ENCODE measurements at regions not wholly inside any gene's neighbourhood (a gene's known extent, or its start where the extent isn't known, plus 50 kb on each side); places are given as distances from the start of the nearest gene placed in this dataset.

GRCh38 chr5:84680908-84681307 is 296.2 kb upstream of the EDIL3 start:
- TF ChIP-seq, protein P1, sequence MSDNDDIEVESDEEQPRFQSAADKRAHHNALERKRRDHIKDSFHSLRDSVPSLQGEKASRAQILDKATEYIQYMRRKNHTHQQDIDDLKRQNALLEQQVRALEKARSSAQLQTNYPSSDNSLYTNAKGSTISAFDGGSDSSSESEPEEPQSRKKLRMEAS (IDR thresholded peaks at IDR 0.05) = no peak
- TF ChIP-seq FOXA2 (IDR thresholded peaks at IDR 0.05) = no peak
- no peak for TF ChIP-seq EGR1 (IDR thresholded peaks at IDR 0.05; ENCODE audit: low read depth in 2 of 2)
- no peak for TF ChIP-seq RXRA (IDR thresholded peaks at IDR 0.05)
- no peak for TF ChIP-seq HNF4G (IDR thresholded peaks at IDR 0.05)
- no peak for TF ChIP-seq REST (IDR thresholded peaks at IDR 0.05)
- TF ChIP-seq TAF1 (conservative IDR thresholded peaks at IDR 0.05) = no peak
- TF ChIP-seq, protein P2, sequence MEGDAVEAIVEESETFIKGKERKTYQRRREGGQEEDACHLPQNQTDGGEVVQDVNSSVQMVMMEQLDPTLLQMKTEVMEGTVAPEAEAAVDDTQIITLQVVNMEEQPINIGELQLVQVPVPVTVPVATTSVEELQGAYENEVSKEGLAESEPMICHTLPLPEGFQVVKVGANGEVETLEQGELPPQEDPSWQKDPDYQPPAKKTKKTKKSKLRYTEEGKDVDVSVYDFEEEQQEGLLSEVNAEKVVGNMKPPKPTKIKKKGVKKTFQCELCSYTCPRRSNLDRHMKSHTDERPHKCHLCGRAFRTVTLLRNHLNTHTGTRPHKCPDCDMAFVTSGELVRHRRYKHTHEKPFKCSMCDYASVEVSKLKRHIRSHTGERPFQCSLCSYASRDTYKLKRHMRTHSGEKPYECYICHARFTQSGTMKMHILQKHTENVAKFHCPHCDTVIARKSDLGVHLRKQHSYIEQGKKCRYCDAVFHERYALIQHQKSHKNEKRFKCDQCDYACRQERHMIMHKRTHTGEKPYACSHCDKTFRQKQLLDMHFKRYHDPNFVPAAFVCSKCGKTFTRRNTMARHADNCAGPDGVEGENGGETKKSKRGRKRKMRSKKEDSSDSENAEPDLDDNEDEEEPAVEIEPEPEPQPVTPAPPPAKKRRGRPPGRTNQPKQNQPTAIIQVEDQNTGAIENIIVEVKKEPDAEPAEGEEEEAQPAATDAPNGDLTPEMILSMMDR (IDR thresholded peaks at IDR 0.05; ENCODE audit: low read depth, low read length, missing input control) = no peak
- no peak for TF ChIP-seq SP1 (IDR thresholded peaks at IDR 0.05)
- no peak for TF ChIP-seq NR2F2 (IDR thresholded peaks at IDR 0.05)
- TF ChIP-seq, protein P3, sequence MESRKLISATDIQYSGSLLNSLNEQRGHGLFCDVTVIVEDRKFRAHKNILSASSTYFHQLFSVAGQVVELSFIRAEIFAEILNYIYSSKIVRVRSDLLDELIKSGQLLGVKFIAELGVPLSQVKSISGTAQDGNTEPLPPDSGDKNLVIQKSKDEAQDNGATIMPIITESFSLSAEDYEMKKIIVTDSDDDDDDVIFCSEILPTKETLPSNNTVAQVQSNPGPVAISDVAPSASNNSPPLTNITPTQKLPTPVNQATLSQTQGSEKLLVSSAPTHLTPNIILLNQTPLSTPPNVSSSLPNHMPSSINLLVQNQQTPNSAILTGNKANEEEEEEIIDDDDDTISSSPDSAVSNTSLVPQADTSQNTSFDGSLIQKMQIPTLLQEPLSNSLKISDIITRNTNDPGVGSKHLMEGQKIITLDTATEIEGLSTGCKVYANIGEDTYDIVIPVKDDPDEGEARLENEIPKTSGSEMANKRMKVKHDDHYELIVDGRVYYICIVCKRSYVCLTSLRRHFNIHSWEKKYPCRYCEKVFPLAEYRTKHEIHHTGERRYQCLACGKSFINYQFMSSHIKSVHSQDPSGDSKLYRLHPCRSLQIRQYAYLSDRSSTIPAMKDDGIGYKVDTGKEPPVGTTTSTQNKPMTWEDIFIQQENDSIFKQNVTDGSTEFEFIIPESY (IDR thresholded peaks at IDR 0.05) = no peak
- Histone ChIP-seq H3K27me3 (ENCODE audit: control insufficient read depth in 4 of 4, insufficient read depth in 4 of 4, low read length in 3 of 4) (no peaks in the 10 kb centered on the region), H3K4me3 (ENCODE audit: low read depth in 1 of 3, low read length in 3 of 3) (no peak overlapping the region), H3K9me3 (ENCODE audit: control insufficient read depth in 4 of 4, low read length in 3 of 4) (no peaks in the 10 kb centered on the region), H3K9ac (ENCODE audit: low read depth in 1 of 2, low read length in 2 of 2) (no peak overlapping the region), H3K27ac (ENCODE audit: low read depth in 1 of 2, low read length in 2 of 2) (no peak overlapping the region), H3K4me1 (ENCODE audit: control insufficient read depth in 4 of 4, insufficient read depth in 4 of 4, low read length in 3 of 4) (no peaks in the 10 kb centered on the region), H3K36me3 (ENCODE audit: control insufficient read depth in 4 of 4, insufficient read depth in 3 of 4, low read depth in 1 of 4, low read length in 3 of 4) (no peaks in the 10 kb centered on the region)
- no peak for DNase-seq (ENCODE audit: low spot score)

- Histone ChIP-seq H3K9me3 (ENCODE audit: control insufficient read depth in 4 of 4, low read length in 3 of 4) (peaks cover 0 to 2% (median under 1%) of the 10 kb centered on the region in 4 donors), H3K27me3 (ENCODE audit: control insufficient read depth in 4 of 4, insufficient read depth in 4 of 4, low read length in 3 of 4) (no peaks in the 10 kb centered on the region), H3K4me1 (ENCODE audit: control insufficient read depth in 4 of 4, insufficient read depth in 4 of 4, low read length in 3 of 4) (no peaks in the 10 kb centered on the region), H3K4me3 (ENCODE audit: low read depth in 1 of 3, low read length in 3 of 3) (no peak overlapping the region), H3K9ac (ENCODE audit: low read depth in 1 of 2, low read length in 2 of 2) (no peak overlapping the region), H3K36me3 (ENCODE audit: control insufficient read depth in 4 of 4, insufficient read depth in 3 of 4, low read depth in 1 of 4, low read length in 3 of 4) (no peaks in the 10 kb centered on the region), H3K27ac (ENCODE audit: low read depth in 1 of 2, low read length in 2 of 2) (no peak overlapping the region)
- 71% methylated on average over 3 of the region's 3 CpGs for WGBS
- no peak for DNase-seq (ENCODE audit: low spot score)
- TF ChIP-seq HNF4A (conservative IDR thresholded peaks at IDR 0.05) (no peak), FOXA1 (IDR thresholded peaks at IDR 0.05) (no peak), RAD21 (IDR thresholded peaks at IDR 0.05) (no peak), REST (IDR thresholded peaks at IDR 0.05) (no peak), RXRA (IDR thresholded peaks at IDR 0.05) (no peak), JUND (IDR thresholded peaks at IDR 0.05) (no peak), ATF3 (IDR thresholded peaks at IDR 0.05) (no peak), HNF4G (IDR thresholded peaks at IDR 0.05) (no peak), TAF1 (conservative IDR thresholded peaks at IDR 0.05) (no peak), EGR1 (IDR thresholded peaks at IDR 0.05; ENCODE audit: low read depth in 2 of 2) (no peak), NR2F2 (IDR thresholded peaks at IDR 0.05) (no peak), FOXA2 (IDR thresholded peaks at IDR 0.05) (no peak), SP1 (IDR thresholded peaks at IDR 0.05) (no peak), YY1 (IDR thresholded peaks at IDR 0.05) (no peak), GABPA (IDR thresholded peaks at IDR 0.05 in 1 of 2, conservative IDR thresholded peaks at IDR 0.05 in 1 of 2) (no peak)
- TF ChIP-seq, protein P3 (IDR thresholded peaks at IDR 0.05) = no peak
- TF ChIP-seq, protein P1 (IDR thresholded peaks at IDR 0.05) = no peak
Observed at GRCh38 chr5:84673785-84674184, 289.1 kb upstream of the EDIL3 start.

Measured in liver (tissue), 8 donors.